ENCODE measurements at regions not wholly inside any gene's neighbourhood (a gene's known extent, or its start where the extent isn't known, plus 50 kb on each side); places are given as distances from the start of the nearest gene placed in this dataset.
"Not testable (repeated sequence)": the region's sequence is repeated elsewhere in the genome, so short reads cannot be mapped to it uniquely, and the experiment has no call there.

DNA sequence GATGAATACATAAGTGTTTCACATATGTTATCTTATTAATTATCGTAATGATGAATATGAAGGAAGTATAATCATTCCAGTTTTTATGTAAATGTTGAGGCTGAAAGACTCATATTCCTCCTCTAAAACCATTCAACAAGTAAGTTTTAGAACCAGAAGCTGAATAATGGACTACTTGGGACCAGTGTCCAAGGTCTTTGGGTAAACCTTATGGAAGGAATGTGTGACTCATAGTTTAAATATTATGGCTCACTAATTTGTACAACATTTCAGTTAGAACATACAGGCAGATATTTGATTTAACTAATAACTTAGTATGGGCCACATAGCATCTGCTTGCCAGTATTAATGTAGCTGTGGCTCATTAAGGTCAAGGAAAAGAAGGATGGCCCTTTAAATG lies 209.6 kb downstream of the TFAP2B start:
- Histone ChIP-seq H3K4me1 (no peaks in the 10 kb centered on the region), H3K27ac (no peak overlapping the region), H3K9me3 (no peaks in the 10 kb centered on the region), H3K27me3 (no peaks in the 10 kb centered on the region), H3K36me3 (no peaks in the 10 kb centered on the region), H3K4me3 (no peak overlapping the region)
- intact Hi-C loops (cut with DNase I): no loop called here
- TF ChIP-seq, protein P1, sequence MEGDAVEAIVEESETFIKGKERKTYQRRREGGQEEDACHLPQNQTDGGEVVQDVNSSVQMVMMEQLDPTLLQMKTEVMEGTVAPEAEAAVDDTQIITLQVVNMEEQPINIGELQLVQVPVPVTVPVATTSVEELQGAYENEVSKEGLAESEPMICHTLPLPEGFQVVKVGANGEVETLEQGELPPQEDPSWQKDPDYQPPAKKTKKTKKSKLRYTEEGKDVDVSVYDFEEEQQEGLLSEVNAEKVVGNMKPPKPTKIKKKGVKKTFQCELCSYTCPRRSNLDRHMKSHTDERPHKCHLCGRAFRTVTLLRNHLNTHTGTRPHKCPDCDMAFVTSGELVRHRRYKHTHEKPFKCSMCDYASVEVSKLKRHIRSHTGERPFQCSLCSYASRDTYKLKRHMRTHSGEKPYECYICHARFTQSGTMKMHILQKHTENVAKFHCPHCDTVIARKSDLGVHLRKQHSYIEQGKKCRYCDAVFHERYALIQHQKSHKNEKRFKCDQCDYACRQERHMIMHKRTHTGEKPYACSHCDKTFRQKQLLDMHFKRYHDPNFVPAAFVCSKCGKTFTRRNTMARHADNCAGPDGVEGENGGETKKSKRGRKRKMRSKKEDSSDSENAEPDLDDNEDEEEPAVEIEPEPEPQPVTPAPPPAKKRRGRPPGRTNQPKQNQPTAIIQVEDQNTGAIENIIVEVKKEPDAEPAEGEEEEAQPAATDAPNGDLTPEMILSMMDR (IDR thresholded peaks at IDR 0.05): no peak
- TF ChIP-seq POLR2A (IDR thresholded peaks at IDR 0.05): no peak
- 0 to 35% methylated on average over 1 of the region's 1 CpG for WGBS, 2 donors
- DNase-seq: no peak

DNA sequence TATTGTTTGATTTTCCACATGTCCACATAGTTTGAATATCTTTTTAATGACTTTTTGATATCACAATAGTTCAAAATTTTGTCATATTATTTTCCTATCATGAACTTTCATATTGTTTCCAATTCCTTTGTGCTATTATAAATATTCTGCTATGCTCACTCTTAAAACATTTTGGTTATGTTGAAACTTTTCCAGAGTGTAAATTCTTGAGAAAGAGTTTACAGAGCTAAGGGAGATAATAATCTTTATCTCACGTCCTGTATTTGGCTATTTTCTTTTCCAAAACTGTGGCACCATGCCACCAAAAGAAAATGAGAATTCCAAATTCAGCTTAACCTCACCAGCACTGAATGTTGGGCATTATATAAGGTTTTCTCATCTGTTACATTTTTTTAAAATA lies 210.9 kb downstream of the TFAP2B start:
- 10 to 39% methylated on average over 1 of the region's 1 CpG for WGBS, 2 donors
- no peaks in the 10 kb centered on the region for H3K36me3 ChIP-seq
- no peak for DNase-seq
- TF ChIP-seq, protein P1 (IDR thresholded peaks at IDR 0.05): no peak
- no peak for TF ChIP-seq POLR2A (IDR thresholded peaks at IDR 0.05)
- no peak overlapping the region for H3K4me3 ChIP-seq
- no peaks in the 10 kb centered on the region for H3K4me1 ChIP-seq
- H3K27ac ChIP-seq: no peak overlapping the region
- intact Hi-C loops (cut with DNase I): no loop called here
- no peaks in the 10 kb centered on the region for H3K9me3 ChIP-seq
- no peaks in the 10 kb centered on the region for H3K27me3 ChIP-seq

DNA sequence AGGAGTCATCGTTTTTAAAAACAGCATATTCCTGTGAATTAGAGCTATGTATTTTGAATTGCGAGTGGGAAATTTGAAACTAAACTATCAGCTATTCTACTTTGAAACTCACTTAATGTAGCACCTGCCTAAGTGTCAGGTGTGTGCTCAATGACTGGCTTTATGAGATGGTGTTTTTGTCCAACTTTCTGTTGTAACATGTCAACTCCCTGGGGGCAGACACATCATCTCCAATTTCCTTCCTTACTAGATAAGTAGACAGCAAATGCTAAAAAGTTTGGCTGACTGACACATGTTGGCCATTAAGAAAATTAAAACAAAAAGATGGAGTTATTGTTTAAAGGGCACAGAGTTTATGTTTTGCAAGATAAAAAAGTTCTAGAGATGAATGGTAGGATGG lies 226.9 kb downstream of the TFAP2B start:
- TF ChIP-seq, protein P1 (IDR thresholded peaks at IDR 0.05): no peak
- TF ChIP-seq POLR2A (IDR thresholded peaks at IDR 0.05): no peak
- no peaks in the 10 kb centered on the region for H3K27me3 ChIP-seq
- intact Hi-C loops (cut with DNase I): no loop called here
- H3K36me3 ChIP-seq: no peaks in the 10 kb centered on the region
- no peak overlapping the region for H3K27ac ChIP-seq
- peaks cover 0 to 24% (median 0%) of the 10 kb centered on the region in 3 donors for H3K4me1 ChIP-seq
- no peak overlapping the region for H3K4me3 ChIP-seq
- 21 to 49% methylated on average over 2 of the region's 2 CpGs for WGBS, 2 donors
- no peak for DNase-seq
- no peaks in the 10 kb centered on the region for H3K9me3 ChIP-seq

DNA sequence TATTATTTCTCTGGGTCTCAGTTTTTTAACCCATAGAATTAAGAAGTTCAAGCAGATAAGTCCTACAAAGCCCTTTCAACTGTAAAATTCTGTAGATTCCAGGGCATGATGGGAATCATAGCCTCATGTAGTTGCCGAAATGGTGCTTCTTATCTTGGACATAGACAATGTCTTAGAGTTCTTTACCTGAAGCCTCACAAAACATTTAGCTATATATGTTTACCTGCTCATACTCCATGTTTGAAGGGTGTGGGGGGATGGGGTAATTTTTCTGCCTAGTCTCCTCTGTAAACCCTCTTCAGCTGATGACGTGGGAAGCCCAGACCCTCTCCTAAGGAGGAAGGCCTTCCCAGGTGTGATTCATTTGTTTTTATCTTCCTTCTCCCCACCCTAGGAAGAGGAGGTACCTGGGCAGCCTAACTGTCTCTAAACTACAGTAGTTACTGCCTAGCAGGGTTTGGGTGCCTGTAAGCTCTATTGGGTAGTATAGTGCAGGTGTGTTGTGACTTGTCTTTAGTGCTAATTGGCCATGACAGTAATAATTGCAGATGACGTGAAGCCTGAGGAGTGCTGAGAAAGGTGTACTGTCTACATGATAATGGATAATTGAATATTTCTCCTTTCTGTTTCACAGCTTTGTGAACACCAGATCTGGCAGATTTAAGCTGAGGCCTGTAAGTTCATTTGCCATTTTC lies 230.8 kb downstream of the TFAP2B start:
- H3K4me1 ChIP-seq: peaks cover 0 to 23% (median 0%) of the 10 kb centered on the region in 3 donors
- no peak overlapping the region for H3K4me3 ChIP-seq
- DNase-seq: no peak
- H3K9me3 ChIP-seq: peaks cover 0 to 14% (median 6%) of the 10 kb centered on the region in 3 donors
- peak overlapping the region; percentile 5 to 79 (median 34) for H3K27ac ChIP-seq
- no peaks in the 10 kb centered on the region for H3K36me3 ChIP-seq
- WGBS, 2 donors: 48 to 78% methylated on average over 3 of the region's 3 CpGs
- no peak for TF ChIP-seq POLR2A (IDR thresholded peaks at IDR 0.05)
- TF ChIP-seq, protein P1 (IDR thresholded peaks at IDR 0.05): no peak
- intact Hi-C loops (cut with DNase I): no loop called here
- no peaks in the 10 kb centered on the region for H3K27me3 ChIP-seq

DNA sequence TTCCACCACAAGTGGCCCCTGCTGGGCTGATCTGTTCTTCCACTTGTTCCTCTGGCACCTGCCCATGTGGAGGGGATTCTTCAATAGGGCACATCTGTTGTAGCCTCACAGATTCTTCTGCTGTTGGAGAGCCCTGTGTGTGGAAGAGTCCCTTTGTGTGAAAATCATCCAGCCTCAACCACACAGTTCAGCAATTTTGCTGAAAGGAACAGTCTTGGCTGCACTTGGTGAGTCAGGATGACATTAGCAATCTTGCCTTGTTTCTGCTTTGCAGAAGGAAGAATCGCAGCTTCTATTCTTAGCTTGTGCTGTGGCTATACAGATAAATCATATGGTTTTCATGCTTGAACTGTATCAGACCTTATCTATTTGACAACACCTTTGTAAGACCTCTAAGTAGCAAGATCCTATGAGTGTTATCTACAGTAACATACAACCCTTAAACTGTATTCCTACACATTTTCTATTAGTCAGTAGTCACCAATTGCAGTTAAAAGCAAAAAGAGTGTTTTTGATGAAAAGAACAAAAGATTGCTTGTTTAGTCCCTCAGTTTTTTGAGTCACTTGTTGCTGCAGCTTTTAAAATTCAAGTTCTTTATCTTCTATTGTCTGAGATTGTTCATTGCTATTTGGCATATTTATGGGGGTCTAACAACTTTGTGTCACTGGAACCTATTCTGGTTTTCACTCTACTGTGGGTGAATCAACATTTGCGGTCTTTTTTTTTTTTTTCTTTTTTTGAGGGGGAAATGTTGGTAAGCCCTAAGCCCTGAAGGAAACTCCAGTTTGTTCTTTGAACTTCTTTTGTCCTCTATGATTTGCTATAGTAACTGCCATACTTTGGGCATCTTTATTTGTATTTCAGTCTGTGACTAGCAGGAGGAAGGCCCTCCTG lies 231.6 kb downstream of the TFAP2B start:
- WGBS, 2 donors: 37 to 47% methylated on average over 2 of the region's 2 CpGs
- Histone ChIP-seq H3K4me1 (peaks cover 0 to 20% (median 0%) of the 10 kb centered on the region in 3 donors), H3K27me3 (no peaks in the 10 kb centered on the region), H3K4me3 (no peak overlapping the region), H3K36me3 (no peaks in the 10 kb centered on the region), H3K27ac (peak overlapping the region; percentile 5 to 79 (median 34)), H3K9me3 (peaks cover 0 to 14% (median 6%) of the 10 kb centered on the region in 3 donors)
- intact Hi-C loops (cut with DNase I): no loop called here
- DNase-seq: no peak
- TF ChIP-seq POLR2A (IDR thresholded peaks at IDR 0.05): no peak

DNA sequence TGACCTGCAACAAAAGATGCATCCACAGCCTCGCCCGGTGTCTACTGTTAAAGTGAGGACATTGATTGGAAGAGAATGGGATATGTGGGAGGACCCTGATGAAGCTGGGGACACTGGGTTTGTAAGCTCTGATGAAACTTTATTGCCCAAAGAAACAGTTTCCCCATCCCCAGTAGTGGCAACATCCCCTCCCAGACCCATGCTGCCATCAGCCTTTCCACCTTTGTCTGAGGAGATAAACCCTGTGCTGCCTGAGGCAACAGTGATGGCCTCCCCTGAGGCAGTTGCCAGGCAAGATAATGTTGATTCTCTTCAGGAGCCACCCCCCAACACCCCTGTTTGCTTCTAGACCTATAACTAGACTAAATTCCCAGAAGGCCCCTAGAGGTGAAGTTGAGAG lies 234.0 kb downstream of the TFAP2B start:
- H3K36me3 ChIP-seq; H3K27ac ChIP-seq; H3K4me3 ChIP-seq; DNase-seq; H3K27me3 ChIP-seq; intact Hi-C loops (cut with DNase I): not testable (repeated sequence)
- Histone ChIP-seq H3K9me3 (peaks cover 0 to 14% (median 6%) of the 10 kb centered on the region in 3 donors), H3K4me1 (peaks cover 0 to 15% (median 0%) of the 10 kb centered on the region in 3 donors)
- WGBS, 2 donors: 88 to 100% methylated on average over 2 of the region's 2 CpGs

DNA sequence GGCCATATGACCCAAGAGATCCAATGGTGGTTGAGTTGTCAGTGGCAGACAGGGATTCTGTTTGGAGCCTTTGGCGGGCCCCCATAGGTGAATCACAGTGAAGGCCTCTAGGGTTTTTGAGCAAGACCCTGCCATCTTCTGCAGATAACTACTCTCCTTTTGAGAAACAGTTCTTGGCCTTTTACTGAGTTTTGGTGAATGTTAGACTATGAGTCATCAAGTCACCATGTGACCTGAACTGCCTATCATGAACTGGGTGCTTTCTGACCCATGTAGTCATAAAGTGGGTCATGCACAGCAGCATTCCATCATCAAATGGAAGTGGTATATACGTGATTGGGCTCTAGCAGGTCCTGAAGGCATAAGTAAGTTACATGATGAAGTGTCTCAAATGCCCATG lies 236.6 kb downstream of the TFAP2B start:
- H3K36me3 ChIP-seq; H3K4me1 ChIP-seq; H3K27ac ChIP-seq; DNase-seq; H3K4me3 ChIP-seq; H3K27me3 ChIP-seq; intact Hi-C loops (cut with DNase I): not testable (repeated sequence)
- 69 to 92% methylated on average over 1 to 2 of the region's 2 CpGs for WGBS, 2 donors
- peaks cover 0 to 14% (median 6%) of the 10 kb centered on the region in 3 donors for H3K9me3 ChIP-seq

All from esophagus squamous epithelium (tissue), 5 donors.